Activated naive CD4-positive, alpha-beta T cell treated with anti-CD3 and anti-CD28 coated beads for 36 hours (primary cell): ENCODE measurements at regions not wholly inside any gene's neighbourhood (a gene's known extent, or its start where the extent isn't known, plus 50 kb on each side); places are given as distances from the start of the nearest gene placed in this dataset.

ENCODE experiments used
- CTCF ChIA-PET: fragments of 350-600 bp; sonication (Branson Sonifier 250); formaldehyde crosslinking; loops from one replicate; lab custom pipeline; 2021; ENCODE audit warnings: antibody characterized with exemption; lab: Charles Lee
- DNase-seq: peaks from one replicate; pipeline ENCODE4 v3.0.0-alpha.2; 2020
- H3K27ac Mint-ChIP-seq: one replicate; pipeline ENCODE4 v1.8.0; 2021; ENCODE audit warnings: mild to moderate bottlenecking, mixed read lengths
- H3K27me3 Mint-ChIP-seq: one replicate; pipeline ENCODE4 v1.8.0; 2021; ENCODE audit warnings: low read depth, mixed read lengths
- H3K36me3 Mint-ChIP-seq: one replicate; pipeline ENCODE4 v1.8.0; 2021; ENCODE audit warnings: low read depth, mixed read lengths
- H3K4me1 Mint-ChIP-seq: one replicate; pipeline ENCODE4 v1.8.0; 2021; ENCODE audit warnings: low read depth, mixed read lengths
- H3K4me3 Mint-ChIP-seq: one replicate; pipeline ENCODE4 v1.8.0; 2021; ENCODE audit warnings: mild to moderate bottlenecking, moderate library complexity, mixed read lengths
- H3K9me3 Mint-ChIP-seq: one replicate; pipeline ENCODE4 v1.8.0; 2021; ENCODE audit warnings: mixed read lengths
- intact Hi-C: fragments of 100-400 bp; cut with micrococcal nuclease; formaldehyde crosslinking; loops from one replicate; pipeline ENCODE4 v1.15.1; 2023

- intact Hi-C loops, result no loop called here
- CTCF ChIA-PET, result no interaction called here
- no peak for DNase-seq
- no peaks in the 10 kb centered on the region for H3K36me3 Mint-ChIP-seq
- peaks cover 17% of the 10 kb centered on the region for H3K27me3 Mint-ChIP-seq
- H3K4me1 Mint-ChIP-seq, result no peaks in the 10 kb centered on the region
- H3K9me3 Mint-ChIP-seq, result no peaks in the 10 kb centered on the region
- no peak overlapping the region for H3K27ac Mint-ChIP-seq
- H3K4me3 Mint-ChIP-seq, result no peak overlapping the region
These were observed 219.0 kb upstream of the POU3F1 start for GRCh38 chr1:38265293-38266196.

- Mint-ChIP-seq H3K27ac (no peak overlapping the region), H3K9me3 (no peaks in the 10 kb centered on the region), H3K27me3 (peaks cover 8% of the 10 kb centered on the region), H3K36me3 (no peaks in the 10 kb centered on the region), H3K4me3 (no peak overlapping the region), H3K4me1 (no peaks in the 10 kb centered on the region)
- intact Hi-C loops, result no loop called here
- DNase-seq, result no peak
- CTCF ChIA-PET, result no interaction called here
These were observed 216.8 kb upstream of the POU3F1 start for GRCh38 chr1:38263438-38263837.

- Mint-ChIP-seq H3K27me3 (peaks cover 5% of the 10 kb centered on the region), H3K27ac (no peak overlapping the region), H3K4me3 (no peak overlapping the region), H3K36me3 (no peaks in the 10 kb centered on the region), H3K4me1 (no peaks in the 10 kb centered on the region), H3K9me3 (no peaks in the 10 kb centered on the region)
- CTCF ChIA-PET, result interaction anchor here (1.5 kb wide), 1 partner anchor 327 kb away, joined by 3 read pairs; no protein-coding TSS in a partner anchor
- no peak for DNase-seq
- intact Hi-C loops, result no loop called here
These were observed 215.0 kb upstream of the POU3F1 start for GRCh38 chr1:38261574-38261973.

GRCh38 chr1:38258085-38258627, 211.6 kb upstream of the POU3F1 start:
- Mint-ChIP-seq H3K9me3 (no peaks in the 10 kb centered on the region), H3K36me3 (no peaks in the 10 kb centered on the region), H3K27me3 (peaks cover 10% of the 10 kb centered on the region), H3K27ac (no peak overlapping the region), H3K4me1 (no peaks in the 10 kb centered on the region), H3K4me3 (no peak overlapping the region)
- CTCF ChIA-PET, result no interaction called here
- no peak for DNase-seq
- intact Hi-C loops, result no loop called here

DNA sequence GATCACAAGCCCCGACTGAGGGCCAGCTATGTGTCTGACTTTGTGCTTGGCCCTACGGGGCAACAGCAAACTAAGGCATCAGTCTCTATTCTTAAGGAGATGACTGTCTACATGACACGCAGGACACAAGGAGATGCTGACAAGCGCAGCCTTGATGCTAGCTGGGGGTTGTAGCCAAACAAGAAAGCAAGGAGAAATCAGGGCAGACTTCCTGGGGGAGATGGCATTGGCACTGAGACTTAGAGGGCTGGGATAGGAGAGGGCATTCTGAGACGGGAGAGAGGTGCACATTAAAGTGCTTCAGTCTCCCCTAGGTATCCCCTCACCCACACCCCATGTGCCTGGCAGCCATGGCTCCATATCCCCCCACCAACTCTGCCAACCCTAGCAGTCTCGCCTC, 210.8 kb upstream of the POU3F1 start:
- CTCF ChIA-PET, result interaction anchor here (0.5 kb wide), 1 partner anchor 571 kb away, joined by 3 read pairs; no protein-coding TSS in a partner anchor
- no peak overlapping the region for H3K27ac Mint-ChIP-seq
- H3K4me1 Mint-ChIP-seq, result no peaks in the 10 kb centered on the region
- peaks cover 13% of the 10 kb centered on the region for H3K27me3 Mint-ChIP-seq
- H3K4me3 Mint-ChIP-seq, result no peak overlapping the region
- intact Hi-C loops, result no loop called here
- DNase-seq, result no peak
- H3K9me3 Mint-ChIP-seq, result no peaks in the 10 kb centered on the region
- H3K36me3 Mint-ChIP-seq, result no peaks in the 10 kb centered on the region

- Mint-ChIP-seq H3K27ac (no peak overlapping the region), H3K4me1 (no peaks in the 10 kb centered on the region), H3K36me3 (no peaks in the 10 kb centered on the region), H3K27me3 (peaks cover 8% of the 10 kb centered on the region), H3K9me3 (no peaks in the 10 kb centered on the region), H3K4me3 (no peak overlapping the region)
- CTCF ChIA-PET, result no interaction called here
- intact Hi-C loops, result no loop called here
- no peak for DNase-seq
These were observed 209.5 kb upstream of the POU3F1 start for GRCh38 chr1:38256072-38256471.

DNA sequence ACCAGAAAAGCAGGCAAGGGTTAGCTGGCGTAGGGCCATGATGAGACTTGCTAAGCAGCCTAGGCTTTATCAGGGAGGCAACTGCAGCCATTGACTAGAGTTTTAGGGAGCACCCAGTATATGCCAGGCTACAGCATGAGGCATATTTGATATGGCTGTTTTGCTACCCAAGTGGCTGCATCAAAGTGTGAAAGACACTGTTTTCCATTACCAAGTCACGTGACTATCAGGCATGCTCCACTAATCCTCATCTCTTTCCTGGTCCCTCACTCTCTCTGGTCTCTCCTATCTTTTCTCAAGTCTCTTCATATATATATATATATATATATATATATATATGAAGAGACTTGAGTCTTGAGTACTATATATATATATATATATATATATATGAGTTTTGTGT, 206.7 kb upstream of the POU3F1 start:
- peaks cover 26% of the 10 kb centered on the region for H3K27me3 Mint-ChIP-seq

DNA sequence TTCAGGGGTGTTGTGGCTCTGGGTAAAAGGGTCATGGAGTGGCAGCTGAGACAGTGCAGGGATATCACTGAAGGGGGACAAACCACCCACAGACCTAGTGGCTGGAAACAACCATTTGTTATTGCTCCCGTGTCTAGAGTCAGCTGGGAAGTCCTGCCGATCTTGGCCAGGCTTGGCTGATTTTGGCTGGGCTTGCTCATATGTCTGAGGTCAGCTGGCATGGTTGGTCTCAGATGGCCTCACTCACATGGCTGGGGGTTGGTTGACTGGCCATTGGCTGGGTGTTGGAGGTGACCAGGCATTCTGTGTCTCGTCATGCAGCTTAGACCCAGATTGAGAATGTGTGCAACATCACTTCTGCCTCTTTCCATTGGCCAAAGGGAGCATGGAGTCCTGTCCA, 203.8 kb upstream of the POU3F1 start:
- Mint-ChIP-seq H3K36me3 (no peaks in the 10 kb centered on the region), H3K27ac (no peak overlapping the region), H3K9me3 (no peaks in the 10 kb centered on the region), H3K4me1 (no peaks in the 10 kb centered on the region), H3K4me3 (no peak overlapping the region), H3K27me3 (peaks cover 28% of the 10 kb centered on the region)
- intact Hi-C loops, result no loop called here
- DNase-seq, result no peak
- CTCF ChIA-PET, result no interaction called here

More for the DNA sequence above, 206.7 kb upstream of the POU3F1 start:
- CTCF ChIA-PET, result no interaction called here
- no peaks in the 10 kb centered on the region for H3K9me3 Mint-ChIP-seq
- no peaks in the 10 kb centered on the region for H3K4me1 Mint-ChIP-seq
- intact Hi-C loops, result no loop called here
- no peaks in the 10 kb centered on the region for H3K36me3 Mint-ChIP-seq
- H3K27ac Mint-ChIP-seq, result no peak overlapping the region
- DNase-seq, result no peak
- H3K4me3 Mint-ChIP-seq, result no peak overlapping the region

- Mint-ChIP-seq H3K27me3 (peaks cover 27% of the 10 kb centered on the region), H3K27ac (no peak overlapping the region), H3K4me3 (no peak overlapping the region), H3K4me1 (no peaks in the 10 kb centered on the region), H3K36me3 (no peaks in the 10 kb centered on the region), H3K9me3 (no peaks in the 10 kb centered on the region)
- no peak for DNase-seq
- CTCF ChIA-PET, result no interaction called here
- intact Hi-C loops, result no loop called here
These were observed 202.4 kb upstream of the POU3F1 start for GRCh38 chr1:38249001-38249400.

GRCh38 chr1:38246955-38247952, 200.7 kb upstream of the POU3F1 start:
- CTCF ChIA-PET, result interaction anchor here (0.6 kb wide), 1 partner anchor 37 kb away, joined by 3 read pairs; no protein-coding TSS in a partner anchor
- Mint-ChIP-seq H3K9me3 (no peaks in the 10 kb centered on the region), H3K27ac (no peak overlapping the region), H3K4me1 (no peaks in the 10 kb centered on the region), H3K27me3 (peaks cover 23% of the 10 kb centered on the region), H3K4me3 (no peak overlapping the region), H3K36me3 (no peaks in the 10 kb centered on the region)
- DNase-seq, result no peak
- intact Hi-C loops, result no loop called here

DNA sequence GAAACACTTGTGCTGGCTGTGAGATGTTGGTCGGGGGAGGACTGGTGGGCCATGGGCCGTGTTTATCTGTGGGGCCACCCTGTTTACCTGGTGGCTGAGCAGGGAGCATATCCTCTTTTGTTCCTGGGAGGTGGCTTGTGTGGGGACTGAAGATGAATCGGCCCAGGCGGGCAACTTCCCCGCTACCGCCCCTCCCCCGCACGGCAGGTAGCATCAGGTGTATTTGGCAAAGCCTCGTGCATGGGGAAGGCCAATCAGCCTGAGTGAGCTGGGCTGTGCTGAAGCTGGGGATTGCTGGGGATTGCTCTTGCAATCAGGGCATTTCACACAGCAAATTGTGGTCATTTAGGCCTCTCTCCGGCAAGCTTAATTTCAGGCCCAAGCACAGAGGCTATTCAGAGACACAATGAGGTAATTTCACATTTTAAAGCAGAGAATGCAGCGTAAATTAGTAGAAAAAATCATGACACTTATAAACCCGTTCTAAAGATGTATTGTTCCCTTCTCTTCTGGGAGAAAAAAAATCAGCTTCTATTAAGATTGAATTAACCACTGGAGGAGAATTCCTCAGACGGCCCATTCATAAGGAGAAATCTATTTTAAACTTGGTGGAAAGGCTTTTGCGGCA, 197.7 kb upstream of the POU3F1 start:
- Mint-ChIP-seq H3K27ac (no peak overlapping the region), H3K36me3 (no peaks in the 10 kb centered on the region), H3K4me3 (no peak overlapping the region), H3K27me3 (peaks cover 10% of the 10 kb centered on the region), H3K4me1 (no peaks in the 10 kb centered on the region), H3K9me3 (no peaks in the 10 kb centered on the region)
- intact Hi-C loops, result no loop called here
- no peak for DNase-seq
- CTCF ChIA-PET, result no interaction called here

GRCh38 chr1:38243106-38243505, 196.5 kb upstream of the POU3F1 start:
- Mint-ChIP-seq H3K27ac (no peak overlapping the region), H3K36me3 (no peaks in the 10 kb centered on the region), H3K4me1 (no peaks in the 10 kb centered on the region), H3K27me3 (peaks cover 6% of the 10 kb centered on the region), H3K4me3 (no peak overlapping the region), H3K9me3 (no peaks in the 10 kb centered on the region)
- DNase-seq, result peak; percentile 16
- intact Hi-C loops, result no loop called here
- CTCF ChIA-PET, result no interaction called here
